GM23338 (cell line): ENCODE measurements at regions not wholly inside any gene's neighbourhood (a gene's known extent, or its start where the extent isn't known, plus 50 kb on each side); places are given as distances from the start of the nearest gene placed in this dataset.

Source experiments
- ATAC-seq: fragments of 200-7000 bp; cut with Tn5 transposase; 3 replicates; pipeline ENCODE4 v1.9.1; 2020
- DNase-seq: peaks from one replicate; pipeline ENCODE4 v3.0.0-alpha.2; 2015; ENCODE audit warnings: low spot score
- H2AFZ ChIP-seq: fragments of 200-600 bp; sonication (generic); 2 replicates; pipeline ENCODE4 v1.8.0; 2016; ENCODE audit warnings: antibody characterized with exemption, mild to moderate bottlenecking, moderate library complexity
- H3F3A ChIP-seq: fragments of 200-600 bp; sonication (generic); replicated peaks from 2 replicates; pipeline ENCODE4 v1.8.0; 2017; ENCODE audit warnings: antibody characterized with exemption, mixed run types, low read depth
- H3K27ac ChIP-seq: fragments of 200-600 bp; sonication (generic); 2 replicates; pipeline ENCODE4 v1.6.1; 2016; ENCODE audit warnings: low read depth
- H3K27me3 ChIP-seq: fragments of 200-600 bp; sonication (generic); 2 replicates; pipeline ENCODE4 v1.8.0; 2016; ENCODE audit warnings: mild to moderate bottlenecking, mixed run types, moderate library complexity; ENCODE audit not compliant: insufficient read depth
- H3K36me3 ChIP-seq: fragments of 200-600 bp; sonication (generic); 2 replicates; pipeline ENCODE4 v1.8.0; 2016; ENCODE audit warnings: mild to moderate bottlenecking; ENCODE audit not compliant: insufficient read depth
- H3K4me1 ChIP-seq: fragments of 200-600 bp; sonication (generic); 2 replicates; pipeline ENCODE4 v1.8.0; 2016; ENCODE audit warnings: mild to moderate bottlenecking, moderate library complexity; ENCODE audit not compliant: insufficient read depth
- H3K4me2 ChIP-seq: fragments of 200-600 bp; sonication (generic); 2 replicates; pipeline ENCODE4 v1.7.1; 2017; ENCODE audit warnings: mixed run types
- H3K4me3 ChIP-seq: fragments of 200-600 bp; sonication (generic); 2 replicates; pipeline ENCODE4 v1.6.1; 2016; ENCODE audit warnings: mixed run types
- H3K79me2 ChIP-seq: fragments of 200-600 bp; sonication (generic); replicated peaks from 2 replicates; pipeline ENCODE4 v1.8.0; 2017; ENCODE audit warnings: mild to moderate bottlenecking; ENCODE audit not compliant: insufficient read depth
- H3K9me2 ChIP-seq: fragments of 200-600 bp; sonication (generic); 2 replicates; pipeline ENCODE4 v1.8.0; 2017; ENCODE audit not compliant: insufficient read depth
- H4K20me1 ChIP-seq: fragments of 200-600 bp; sonication (generic); replicated peaks from 2 replicates; pipeline ENCODE4 v1.8.0; 2017; ENCODE audit warnings: mild to moderate bottlenecking; ENCODE audit not compliant: insufficient read depth
- H3K27ac Mint-ChIP-seq: 2 replicates; pipeline ENCODE4 v1.8.0; 2020; ENCODE audit warnings: inconsistent platforms, mild to moderate bottlenecking, moderate library complexity, mixed read lengths
- H3K27me3 Mint-ChIP-seq: 3 replicates; pipeline ENCODE4 v1.8.0; 2022; ENCODE audit warnings: low read depth, mild to moderate bottlenecking, moderate library complexity, mixed read lengths, inconsistent platforms; ENCODE audit not compliant: insufficient read depth, poor library complexity
- H3K36me3 Mint-ChIP-seq: 3 replicates; pipeline ENCODE4 v1.8.0; 2021; ENCODE audit warnings: low read depth, mild to moderate bottlenecking, inconsistent platforms, moderate library complexity, mixed read lengths
- H3K4me1 Mint-ChIP-seq: 3 replicates; pipeline ENCODE4 v1.8.0; 2020; ENCODE audit warnings: mild to moderate bottlenecking, inconsistent platforms, mixed read lengths
- H3K4me3 Mint-ChIP-seq: 3 replicates; pipeline ENCODE4 v1.8.0; 2021; ENCODE audit warnings: moderate library complexity, mild to moderate bottlenecking, inconsistent platforms, mixed read lengths
- H3K9me3 Mint-ChIP-seq: 3 replicates; pipeline ENCODE4 v1.8.0; 2020; ENCODE audit warnings: moderate library complexity, mild to moderate bottlenecking, inconsistent platforms, mixed read lengths
- EZH2phosphoT487 ChIP-seq: fragments of 200-600 bp; sonication (generic); IDR thresholded peaks from one replicate; pipeline ENCODE4 v1.8.1; 2018; ENCODE audit warnings: antibody characterized with exemption; ENCODE audit not compliant: unreplicated experiment
- STAT1 ChIP-seq: IDR thresholded peaks from one replicate; pipeline ENCODE4 v1.6.1; 2016; ENCODE audit warnings: antibody characterized with exemption; ENCODE audit not compliant: unreplicated experiment
- TF ChIP-seq, protein P1 (sequence below): IDR thresholded peaks from one replicate; pipeline ENCODE4 v1.6.1; 2018; ENCODE audit warnings: antibody characterized with exemption; ENCODE audit not compliant: unreplicated experiment
- TF ChIP-seq, protein P2 (sequence below): IDR thresholded peaks from 2 replicates; pipeline ENCODE4 v1.6.1; 2016; ENCODE audit warnings: antibody characterized with exemption
- TF ChIP-seq, protein P3 (sequence below): fragments of 250-450 bp; sonication (Bioruptor Pico); IDR thresholded peaks from 2 replicates; pipeline ENCODE4 v1.5.0; 2020; ENCODE audit warnings: mild to moderate bottlenecking, moderate library complexity

DNA sequence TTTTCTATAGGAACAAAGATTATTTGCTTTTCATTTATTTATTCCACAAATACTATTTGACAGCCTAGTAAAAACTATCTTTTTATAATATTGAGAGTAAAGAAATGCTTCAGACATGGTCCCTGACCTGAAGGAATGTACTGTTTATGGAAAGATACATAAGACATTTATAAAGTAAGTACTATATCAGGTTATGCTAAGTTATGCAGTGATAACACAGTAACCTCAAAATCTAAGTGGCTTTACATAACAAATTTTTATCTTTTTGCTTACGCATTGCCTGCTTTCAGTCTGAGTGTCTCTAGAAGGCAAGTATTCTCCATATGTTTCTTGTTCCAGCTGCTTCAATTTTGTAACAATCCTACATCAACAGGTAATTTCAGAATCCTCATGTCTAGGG is 694.0 kb downstream of the SQOR start (continued):
- TF ChIP-seq, protein P1, sequence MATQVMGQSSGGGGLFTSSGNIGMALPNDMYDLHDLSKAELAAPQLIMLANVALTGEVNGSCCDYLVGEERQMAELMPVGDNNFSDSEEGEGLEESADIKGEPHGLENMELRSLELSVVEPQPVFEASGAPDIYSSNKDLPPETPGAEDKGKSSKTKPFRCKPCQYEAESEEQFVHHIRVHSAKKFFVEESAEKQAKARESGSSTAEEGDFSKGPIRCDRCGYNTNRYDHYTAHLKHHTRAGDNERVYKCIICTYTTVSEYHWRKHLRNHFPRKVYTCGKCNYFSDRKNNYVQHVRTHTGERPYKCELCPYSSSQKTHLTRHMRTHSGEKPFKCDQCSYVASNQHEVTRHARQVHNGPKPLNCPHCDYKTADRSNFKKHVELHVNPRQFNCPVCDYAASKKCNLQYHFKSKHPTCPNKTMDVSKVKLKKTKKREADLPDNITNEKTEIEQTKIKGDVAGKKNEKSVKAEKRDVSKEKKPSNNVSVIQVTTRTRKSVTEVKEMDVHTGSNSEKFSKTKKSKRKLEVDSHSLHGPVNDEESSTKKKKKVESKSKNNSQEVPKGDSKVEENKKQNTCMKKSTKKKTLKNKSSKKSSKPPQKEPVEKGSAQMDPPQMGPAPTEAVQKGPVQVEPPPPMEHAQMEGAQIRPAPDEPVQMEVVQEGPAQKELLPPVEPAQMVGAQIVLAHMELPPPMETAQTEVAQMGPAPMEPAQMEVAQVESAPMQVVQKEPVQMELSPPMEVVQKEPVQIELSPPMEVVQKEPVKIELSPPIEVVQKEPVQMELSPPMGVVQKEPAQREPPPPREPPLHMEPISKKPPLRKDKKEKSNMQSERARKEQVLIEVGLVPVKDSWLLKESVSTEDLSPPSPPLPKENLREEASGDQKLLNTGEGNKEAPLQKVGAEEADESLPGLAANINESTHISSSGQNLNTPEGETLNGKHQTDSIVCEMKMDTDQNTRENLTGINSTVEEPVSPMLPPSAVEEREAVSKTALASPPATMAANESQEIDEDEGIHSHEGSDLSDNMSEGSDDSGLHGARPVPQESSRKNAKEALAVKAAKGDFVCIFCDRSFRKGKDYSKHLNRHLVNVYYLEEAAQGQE: no peak
- TF ChIP-seq, protein P2, sequence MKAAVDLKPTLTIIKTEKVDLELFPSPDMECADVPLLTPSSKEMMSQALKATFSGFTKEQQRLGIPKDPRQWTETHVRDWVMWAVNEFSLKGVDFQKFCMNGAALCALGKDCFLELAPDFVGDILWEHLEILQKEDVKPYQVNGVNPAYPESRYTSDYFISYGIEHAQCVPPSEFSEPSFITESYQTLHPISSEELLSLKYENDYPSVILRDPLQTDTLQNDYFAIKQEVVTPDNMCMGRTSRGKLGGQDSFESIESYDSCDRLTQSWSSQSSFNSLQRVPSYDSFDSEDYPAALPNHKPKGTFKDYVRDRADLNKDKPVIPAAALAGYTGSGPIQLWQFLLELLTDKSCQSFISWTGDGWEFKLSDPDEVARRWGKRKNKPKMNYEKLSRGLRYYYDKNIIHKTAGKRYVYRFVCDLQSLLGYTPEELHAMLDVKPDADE: no peak
- no peak for TF ChIP-seq STAT1

DNA sequence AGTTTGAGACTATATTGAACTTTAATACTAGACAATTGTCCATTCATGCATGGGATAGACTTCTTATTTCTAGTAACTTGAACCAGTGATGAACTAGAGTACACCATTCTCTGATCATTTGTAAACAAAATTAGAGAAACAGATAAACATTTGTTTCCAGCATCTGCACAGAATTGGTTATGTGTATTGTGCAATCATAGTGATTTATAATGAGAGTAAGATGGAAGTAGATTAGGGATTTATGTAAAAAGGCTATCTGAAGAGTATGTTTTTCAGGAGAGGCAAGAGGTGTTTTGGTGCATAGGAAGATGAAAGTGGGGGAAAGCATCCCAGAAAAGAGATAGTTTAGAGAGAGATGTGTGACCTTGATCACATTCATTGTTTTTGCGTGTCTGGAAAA is 695.0 kb downstream of the SQOR start:
- Histone ChIP-seq H3K4me3 (no peak overlapping the region), H3K27me3 (no peaks in the 10 kb centered on the region), H3K27ac (no peak overlapping the region), H3F3A (no peaks in the 10 kb centered on the region), H3K4me1 (no peaks in the 10 kb centered on the region), H2AFZ (no peak overlapping the region), H3K36me3 (no peaks in the 10 kb centered on the region), H3K9me2 (no peaks in the 10 kb centered on the region), H3K4me2 (no peak overlapping the region), H3K79me2 (no peaks in the 10 kb centered on the region), H4K20me1 (no peaks in the 10 kb centered on the region)
- Mint-ChIP-seq H3K4me3 (no peak overlapping the region), H3K36me3 (no peaks in the 10 kb centered on the region), H3K9me3 (peaks cover 32% of the 10 kb centered on the region), H3K4me1 (no peaks in the 10 kb centered on the region), H3K27ac (no peak overlapping the region), H3K27me3 (no peaks in the 10 kb centered on the region)
- DNase-seq: no peak
- TF ChIP-seq, protein P1: no peak
- TF ChIP-seq EZH2phosphoT487: no peak
- ATAC-seq: no peak

DNA sequence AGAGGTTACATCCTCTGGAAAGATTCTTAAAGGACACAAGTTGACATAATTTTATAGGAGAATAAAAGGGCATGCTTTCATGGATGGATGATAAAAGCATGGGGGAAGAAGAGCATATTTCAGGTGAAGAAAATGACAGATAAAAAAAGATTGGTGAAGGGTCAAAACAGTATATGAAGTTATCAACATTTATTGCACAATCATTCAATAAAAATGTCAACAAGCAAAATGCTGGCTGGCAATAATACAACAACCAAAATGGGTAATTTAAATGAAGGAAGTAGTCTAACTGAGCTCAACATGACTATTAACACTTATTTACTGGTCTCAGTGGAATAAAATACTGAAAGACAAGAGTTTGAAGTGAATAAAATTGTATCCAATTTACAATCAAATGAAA is 696.7 kb downstream of the SQOR start:
- Histone ChIP-seq H3K4me2 (no peak overlapping the region), H3K27me3 (no peaks in the 10 kb centered on the region), H2AFZ (no peak overlapping the region), H3K4me1 (no peaks in the 10 kb centered on the region), H3F3A (no peaks in the 10 kb centered on the region), H3K4me3 (no peak overlapping the region), H3K9me2 (0 out of 2 replicates have a peak, but pooled peaks cover under 1% of the 10 kb centered on the region), H3K36me3 (no peaks in the 10 kb centered on the region), H3K27ac (no peak overlapping the region), H3K79me2 (no peaks in the 10 kb centered on the region), H4K20me1 (no peaks in the 10 kb centered on the region)
- H3K27me3 Mint-ChIP-seq: no peaks in the 10 kb centered on the region
- H3K36me3 Mint-ChIP-seq: no peaks in the 10 kb centered on the region
- H3K4me1 Mint-ChIP-seq: no peaks in the 10 kb centered on the region
- ATAC-seq: no peak
- H3K27ac Mint-ChIP-seq: no peak overlapping the region
- no peak for DNase-seq
- peaks cover 31% of the 10 kb centered on the region for H3K9me3 Mint-ChIP-seq
- H3K4me3 Mint-ChIP-seq: no peak overlapping the region
- TF ChIP-seq, protein P3, sequence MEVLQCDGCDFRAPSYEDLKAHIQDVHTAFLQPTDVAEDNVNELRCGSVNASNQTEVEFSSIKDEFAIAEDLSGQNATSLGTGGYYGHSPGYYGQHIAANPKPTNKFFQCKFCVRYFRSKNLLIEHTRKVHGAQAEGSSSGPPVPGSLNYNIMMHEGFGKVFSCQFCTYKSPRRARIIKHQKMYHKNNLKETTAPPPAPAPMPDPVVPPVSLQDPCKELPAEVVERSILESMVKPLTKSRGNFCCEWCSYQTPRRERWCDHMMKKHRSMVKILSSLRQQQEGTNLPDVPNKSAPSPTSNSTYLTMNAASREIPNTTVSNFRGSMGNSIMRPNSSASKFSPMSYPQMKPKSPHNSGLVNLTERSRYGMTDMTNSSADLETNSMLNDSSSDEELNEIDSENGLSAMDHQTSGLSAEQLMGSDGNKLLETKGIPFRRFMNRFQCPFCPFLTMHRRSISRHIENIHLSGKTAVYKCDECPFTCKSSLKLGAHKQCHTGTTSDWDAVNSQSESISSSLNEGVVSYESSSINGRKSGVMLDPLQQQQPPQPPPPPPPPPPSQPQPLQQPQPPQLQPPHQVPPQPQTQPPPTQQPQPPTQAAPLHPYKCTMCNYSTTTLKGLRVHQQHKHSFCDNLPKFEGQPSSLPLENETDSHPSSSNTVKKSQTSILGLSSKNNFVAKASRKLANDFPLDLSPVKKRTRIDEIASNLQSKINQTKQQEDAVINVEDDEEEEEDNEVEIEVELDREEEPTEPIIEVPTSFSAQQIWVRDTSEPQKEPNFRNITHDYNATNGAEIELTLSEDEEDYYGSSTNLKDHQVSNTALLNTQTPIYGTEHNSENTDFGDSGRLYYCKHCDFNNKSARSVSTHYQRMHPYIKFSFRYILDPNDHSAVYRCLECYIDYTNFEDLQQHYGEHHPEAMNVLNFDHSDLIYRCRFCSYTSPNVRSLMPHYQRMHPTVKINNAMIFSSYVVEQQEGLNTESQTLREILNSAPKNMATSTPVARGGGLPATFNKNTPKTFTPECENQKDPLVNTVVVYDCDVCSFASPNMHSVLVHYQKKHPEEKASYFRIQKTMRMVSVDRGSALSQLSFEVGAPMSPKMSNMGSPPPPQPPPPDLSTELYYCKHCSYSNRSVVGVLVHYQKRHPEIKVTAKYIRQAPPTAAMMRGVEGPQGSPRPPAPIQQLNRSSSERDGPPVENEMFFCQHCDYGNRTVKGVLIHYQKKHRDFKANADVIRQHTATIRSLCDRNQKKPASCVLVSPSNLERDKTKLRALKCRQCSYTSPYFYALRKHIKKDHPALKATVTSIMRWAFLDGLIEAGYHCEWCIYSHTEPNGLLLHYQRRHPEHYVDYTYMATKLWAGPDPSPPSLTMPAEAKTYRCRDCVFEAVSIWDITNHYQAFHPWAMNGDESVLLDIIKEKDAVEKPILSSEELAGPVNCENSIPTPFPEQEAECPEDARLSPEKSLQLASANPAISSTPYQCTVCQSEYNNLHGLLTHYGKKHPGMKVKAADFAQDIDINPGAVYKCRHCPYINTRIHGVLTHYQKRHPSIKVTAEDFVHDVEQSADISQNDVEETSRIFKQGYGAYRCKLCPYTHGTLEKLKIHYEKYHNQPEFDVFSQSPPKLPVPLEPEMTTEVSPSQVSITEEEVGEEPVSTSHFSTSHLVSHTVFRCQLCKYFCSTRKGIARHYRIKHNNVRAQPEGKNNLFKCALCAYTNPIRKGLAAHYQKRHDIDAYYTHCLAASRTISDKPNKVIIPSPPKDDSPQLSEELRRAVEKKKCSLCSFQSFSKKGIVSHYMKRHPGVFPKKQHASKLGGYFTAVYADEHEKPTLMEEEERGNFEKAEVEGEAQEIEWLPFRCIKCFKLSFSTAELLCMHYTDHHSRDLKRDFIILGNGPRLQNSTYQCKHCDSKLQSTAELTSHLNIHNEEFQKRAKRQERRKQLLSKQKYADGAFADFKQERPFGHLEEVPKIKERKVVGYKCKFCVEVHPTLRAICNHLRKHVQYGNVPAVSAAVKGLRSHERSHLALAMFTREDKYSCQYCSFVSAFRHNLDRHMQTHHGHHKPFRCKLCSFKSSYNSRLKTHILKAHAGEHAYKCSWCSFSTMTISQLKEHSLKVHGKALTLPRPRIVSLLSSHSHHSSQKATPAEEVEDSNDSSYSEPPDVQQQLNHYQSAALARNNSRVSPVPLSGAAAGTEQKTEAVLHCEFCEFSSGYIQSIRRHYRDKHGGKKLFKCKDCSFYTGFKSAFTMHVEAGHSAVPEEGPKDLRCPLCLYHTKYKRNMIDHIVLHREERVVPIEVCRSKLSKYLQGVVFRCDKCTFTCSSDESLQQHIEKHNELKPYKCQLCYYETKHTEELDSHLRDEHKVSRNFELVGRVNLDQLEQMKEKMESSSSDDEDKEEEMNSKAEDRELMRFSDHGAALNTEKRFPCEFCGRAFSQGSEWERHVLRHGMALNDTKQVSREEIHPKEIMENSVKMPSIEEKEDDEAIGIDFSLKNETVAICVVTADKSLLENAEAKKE (CRISPR knock-in tag): no peak
